HuH-7.5 (cell line): ENCODE measurements at regions not wholly inside any gene's neighbourhood (a gene's known extent, or its start where the extent isn't known, plus 50 kb on each side); places are given as distances from the start of the nearest gene placed in this dataset.

ENCODE experiments used
- DNase-seq: peaks from one replicate; pipeline ENCODE4 v3.0.0; 2011; ENCODE audit warnings: low spot score

DNA sequence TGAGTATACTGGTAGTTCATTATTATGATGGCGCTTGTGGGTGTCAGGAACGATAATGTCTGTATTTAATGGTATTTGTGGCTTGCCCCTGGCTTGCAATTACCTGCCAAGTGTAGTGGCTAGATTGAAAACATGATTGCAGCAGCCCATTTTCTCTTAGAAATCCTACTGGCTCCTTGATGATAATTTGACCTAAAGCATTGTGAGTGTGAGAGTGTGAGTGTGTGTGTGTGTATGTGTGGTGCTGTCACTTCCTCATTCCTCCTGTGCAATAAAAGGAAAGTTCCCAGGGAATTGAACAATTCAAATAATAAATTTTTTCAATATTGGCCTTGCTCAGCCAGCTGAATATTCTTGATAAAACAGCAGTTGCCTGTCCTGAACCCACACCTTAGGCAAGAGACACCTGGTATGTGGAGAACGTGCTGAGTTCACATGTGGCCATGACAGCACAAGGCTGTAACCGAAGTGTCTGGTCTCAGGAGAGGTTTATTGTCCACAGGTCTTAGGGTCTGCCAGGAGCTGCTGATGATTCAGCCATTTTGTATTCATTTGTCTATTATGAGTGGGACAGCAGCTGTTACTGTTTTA is 193.3 kb downstream of the CD47 start:
- DNase-seq: no peak

DNA sequence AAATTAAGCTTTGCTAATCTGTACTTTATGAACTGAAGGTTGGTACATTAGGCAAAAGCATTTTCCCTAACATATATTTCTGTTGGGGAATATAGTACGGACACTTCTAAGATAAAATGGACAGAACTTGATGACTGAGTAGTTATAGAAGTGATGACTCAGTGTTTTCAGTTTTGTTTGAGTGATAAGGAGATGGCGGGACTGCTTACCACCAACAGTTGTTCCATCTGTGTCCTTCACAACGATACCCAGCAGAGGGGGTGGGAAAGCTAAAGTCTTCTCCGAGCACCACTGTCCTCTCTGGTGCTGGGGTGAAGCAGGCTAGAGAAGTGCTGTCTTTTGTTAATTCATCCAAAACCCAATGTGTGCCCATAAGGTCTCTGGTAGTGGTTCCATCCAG is 195.8 kb downstream of the CD47 start:
- no peak for DNase-seq

DNA sequence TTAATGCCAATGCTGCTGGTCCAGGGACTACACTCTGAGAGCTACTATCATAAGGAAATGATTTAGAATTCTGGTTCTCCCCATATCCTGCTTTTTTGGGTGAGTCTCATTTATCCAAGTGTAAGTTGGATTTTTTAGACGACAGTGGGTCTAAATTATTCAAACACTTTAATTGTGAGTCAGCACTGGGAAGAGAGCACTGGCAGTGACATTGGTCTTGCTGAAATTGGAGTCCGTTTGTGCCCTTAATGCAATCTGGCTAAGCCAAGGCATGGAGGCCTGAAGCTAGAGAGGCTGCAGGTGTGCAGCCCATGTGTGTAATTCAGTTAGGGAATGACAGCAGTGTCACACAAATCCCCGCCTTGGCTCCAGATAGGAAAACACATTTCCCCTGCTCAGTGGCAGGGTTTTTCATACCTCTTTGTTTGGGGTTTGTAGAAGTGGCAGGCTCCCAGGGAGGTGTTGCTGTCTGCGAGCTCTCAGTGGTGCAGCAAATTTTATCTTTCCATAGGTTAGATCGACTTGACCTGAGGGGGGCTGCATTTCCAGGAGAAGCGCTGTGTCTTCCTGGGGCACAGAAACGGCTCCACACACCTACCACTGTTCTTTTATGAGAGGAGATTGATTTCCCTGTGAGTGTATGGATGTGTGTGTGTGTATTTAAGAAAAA is 197.7 kb downstream of the CD47 start:
- DNase-seq: no peak

DNA sequence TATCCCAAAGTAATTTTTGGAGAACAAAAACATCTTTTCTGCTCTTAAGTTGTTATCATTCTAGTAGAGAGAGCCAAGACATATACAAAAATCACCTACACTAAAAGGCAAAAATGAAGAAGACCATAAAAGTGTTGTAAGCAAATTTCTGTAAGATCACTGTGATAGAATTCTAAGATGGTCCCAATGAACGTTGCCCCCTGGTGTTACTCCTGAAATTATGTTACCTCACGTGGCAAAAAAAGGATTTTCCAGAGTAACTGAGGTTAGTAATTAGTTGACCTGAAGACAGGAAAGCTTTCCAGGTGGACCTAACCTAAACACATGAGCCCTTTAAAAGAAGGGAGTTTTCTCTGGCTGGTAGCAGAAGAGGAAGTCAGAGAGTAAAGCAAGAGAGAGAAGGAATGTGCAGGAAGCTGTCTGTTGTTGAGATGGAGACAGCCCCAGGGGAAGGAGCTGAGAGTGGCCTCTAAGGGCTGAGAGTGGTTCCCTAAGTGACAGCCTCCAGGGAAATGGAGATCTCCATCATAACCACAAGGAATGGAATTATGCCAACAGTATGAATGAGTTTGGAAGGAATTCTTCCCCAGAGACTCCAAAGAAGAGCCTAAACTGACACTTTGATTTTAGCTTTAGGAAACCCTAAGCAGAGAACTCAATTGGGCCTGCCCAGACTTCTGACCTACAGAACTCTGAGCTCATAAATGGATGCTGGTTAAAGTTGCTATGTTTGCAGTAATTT is 205.9 kb downstream of the CD47 start:
- no peak for DNase-seq

DNA sequence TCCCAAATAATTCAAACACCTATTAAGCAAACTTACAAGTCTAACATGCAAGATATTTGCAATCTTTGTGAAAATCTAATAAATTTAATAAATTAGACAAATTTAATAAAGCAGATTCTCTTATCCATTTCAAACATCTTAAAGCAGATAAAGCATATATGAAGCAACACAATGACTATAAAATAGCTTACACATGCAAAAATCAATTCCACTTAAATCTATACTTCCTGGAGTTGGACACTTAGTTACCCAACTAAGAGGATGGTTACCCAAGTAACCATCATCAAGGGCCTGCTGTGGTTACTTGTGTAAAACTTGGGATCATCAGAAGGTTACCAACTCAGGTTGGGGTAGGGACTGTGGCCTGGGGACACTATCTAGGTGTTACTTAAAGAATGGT is 206.8 kb downstream of the CD47 start:
- no peak for DNase-seq

DNA sequence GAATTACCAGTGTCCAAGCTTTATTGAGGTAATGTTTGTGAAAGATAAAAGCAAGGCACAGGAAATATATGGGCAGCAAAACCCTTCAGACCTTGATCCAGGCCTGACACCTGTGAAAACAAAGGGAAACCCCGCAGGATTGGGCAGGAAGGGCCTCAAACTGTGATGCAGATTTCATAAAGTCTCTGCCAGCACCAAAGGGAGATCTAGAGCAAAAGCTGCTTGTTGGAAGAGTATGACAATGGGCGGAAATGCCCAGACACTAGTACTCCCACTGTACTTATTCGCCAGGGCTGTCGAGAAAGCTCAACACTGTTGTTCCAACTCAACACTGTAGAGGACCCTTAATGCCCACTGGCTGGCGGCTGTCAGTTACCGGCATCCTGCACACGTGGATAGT is 207.9 kb downstream of the CD47 start:
- no peak for DNase-seq

DNA sequence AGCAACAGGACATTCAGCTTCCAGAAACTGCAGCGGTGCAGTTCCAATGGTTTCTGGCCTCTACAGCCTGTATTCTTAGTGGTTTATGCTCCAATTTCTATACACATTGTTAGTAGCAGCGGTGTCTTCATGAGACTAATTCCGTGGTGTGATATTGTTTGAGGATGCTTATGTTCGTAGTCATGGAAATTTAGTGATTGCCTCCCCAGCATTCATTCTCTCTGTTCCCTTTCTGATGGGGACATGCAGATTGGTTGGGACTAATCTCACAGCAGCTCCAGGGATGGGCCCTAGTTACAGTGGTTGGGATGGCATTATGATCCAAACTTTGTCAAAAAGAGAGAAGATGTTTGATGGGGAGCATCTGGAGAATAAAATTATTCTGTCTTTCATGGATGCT is 208.6 kb downstream of the CD47 start:
- DNase-seq: no peak

DNA sequence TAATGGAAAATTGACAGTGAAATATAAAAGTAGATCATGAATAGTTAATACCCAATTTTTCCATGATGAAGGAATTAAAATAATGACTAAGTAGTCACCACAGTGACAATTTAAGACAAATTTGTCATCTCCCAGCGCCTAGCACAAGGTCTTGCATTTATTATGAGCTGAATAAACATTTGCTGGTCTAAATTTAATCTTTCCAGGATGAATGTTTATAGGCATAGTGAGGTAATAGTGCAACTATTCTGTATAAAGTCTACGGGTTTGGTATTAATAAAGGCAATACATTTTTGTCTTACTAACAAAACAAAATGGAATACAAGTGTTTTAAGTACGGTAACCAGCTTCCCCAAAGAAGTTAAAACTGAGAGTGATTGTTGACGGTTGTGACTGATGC is 209.3 kb downstream of the CD47 start:
- DNase-seq: no peak

DNA sequence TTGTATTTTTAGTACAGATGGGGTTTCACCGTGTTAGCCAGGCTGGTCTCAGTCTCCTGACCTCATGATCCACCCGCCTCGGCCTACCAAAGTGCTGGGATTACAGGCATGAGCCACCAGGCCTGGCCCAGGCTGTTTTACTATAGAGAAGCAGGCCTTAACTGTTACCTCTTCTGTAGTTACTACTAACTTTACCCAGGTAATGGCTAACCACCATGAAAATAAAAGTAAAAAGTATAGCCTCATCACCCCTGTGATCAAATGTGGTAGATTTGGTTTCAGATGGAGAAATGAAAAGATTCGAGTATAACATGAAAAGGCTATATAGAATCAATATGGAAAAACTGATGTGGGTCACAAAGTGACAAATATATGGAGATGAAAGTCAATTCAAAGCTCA is 210.1 kb downstream of the CD47 start:
- no peak for DNase-seq

DNA sequence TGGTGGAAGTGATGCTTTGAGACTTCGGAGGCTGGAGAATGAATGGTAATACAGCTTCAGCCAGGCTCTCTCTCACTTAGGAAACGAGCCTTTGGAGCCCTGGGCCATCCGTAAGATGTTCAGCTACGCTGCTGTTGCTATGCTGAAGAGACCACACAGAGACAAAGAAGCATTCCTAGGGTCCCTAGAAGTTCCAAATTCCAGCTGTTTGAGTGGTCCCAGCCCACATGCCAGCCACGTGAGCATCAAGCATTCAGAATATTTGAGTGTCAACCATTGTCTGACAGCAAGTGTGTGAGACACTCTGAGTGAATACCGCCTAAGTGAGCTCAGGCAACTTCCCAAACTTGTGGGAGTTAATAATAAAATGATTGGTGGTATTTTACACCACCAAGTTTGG is 212.9 kb downstream of the CD47 start:
- no peak for DNase-seq

DNA sequence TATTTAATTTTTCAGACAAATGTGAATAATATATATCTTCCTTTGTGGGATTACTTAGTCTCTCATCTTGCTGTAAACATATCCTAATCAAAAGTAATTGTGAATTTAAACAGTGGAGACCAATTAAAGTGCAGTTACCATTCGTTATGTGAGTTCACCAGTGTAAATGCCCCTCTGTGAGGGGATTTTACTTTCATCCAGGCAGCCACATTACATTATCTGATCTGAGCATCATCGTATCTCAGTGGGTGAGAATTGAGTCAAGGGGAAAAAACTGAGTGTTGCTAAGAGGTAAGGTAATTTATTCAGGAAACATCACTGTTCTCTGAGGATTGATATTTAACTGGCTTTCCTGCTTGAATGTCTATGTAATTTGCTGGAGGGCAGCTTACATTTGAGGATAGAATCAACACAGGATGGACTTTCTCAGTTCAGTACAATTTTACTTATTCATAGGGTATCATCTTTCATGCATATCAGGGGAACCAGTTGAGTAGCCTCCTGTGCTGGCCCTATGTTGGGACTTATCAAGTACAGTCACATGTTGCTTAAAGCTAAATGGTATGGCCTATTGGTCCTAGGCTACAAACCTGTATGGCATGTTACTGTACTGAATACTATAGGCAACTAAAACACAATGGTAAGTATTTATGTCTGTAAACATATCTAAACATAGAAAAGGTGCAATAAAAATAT is 219.7 kb downstream of the CD47 start:
- DNase-seq: no peak

DNA sequence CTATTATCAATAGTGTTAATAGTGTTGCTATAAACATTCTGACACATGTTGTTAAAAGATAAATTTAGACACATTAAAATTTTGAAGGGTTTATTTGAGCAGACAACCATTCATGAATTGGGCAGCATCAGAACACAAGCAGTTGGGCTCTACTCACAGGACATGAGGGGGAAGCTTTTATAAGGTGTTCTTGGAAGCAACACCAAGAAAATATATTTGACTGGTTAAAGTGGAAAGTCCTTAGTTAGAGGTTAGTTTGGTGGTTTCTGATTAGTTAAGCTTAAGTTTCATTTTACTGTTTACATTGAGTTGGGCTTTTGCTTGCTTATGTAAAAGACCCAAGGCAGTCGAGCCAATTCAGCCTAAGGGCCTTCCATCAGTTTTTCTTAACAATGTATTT is 220.7 kb downstream of the CD47 start:
- DNase-seq: no peak

DNA sequence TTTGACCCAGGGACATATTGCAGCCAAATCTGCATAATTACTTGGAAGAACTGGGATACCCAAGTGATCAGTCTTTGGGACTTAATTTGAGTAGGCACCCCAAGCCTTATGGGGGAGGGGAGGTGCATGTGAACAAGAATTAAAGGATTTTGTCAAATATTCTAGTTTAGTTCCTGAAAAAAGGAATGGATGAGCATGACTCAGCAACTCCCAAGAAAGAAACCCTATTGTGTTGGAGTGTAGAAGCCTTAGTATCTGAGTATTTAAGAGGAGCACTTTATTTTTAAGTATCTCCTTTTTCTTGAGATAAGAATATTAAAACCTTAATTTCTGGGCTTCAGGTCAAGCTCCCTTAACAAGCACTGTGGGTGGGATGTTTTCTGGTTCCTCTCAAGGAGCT is 222.4 kb downstream of the CD47 start:
- DNase-seq: no peak

DNA sequence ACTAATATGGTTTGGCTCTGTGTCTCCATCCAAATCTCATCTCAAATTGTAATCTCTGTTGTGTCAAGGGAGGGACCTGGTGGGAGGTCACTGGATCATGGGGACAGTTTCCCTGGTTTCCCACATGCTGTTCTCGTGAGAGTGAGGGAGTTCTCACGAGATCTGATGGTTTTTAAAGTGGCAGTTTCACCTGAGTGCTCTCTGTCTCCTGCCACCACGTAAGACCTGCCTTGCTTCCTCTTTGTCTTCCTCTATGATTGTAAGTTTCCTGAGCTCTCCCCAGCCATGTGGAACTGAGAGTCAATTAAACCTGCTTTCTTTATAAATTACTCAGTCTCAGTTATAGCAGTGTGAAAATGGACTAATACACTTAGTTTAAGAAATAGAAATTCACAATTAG is 228.9 kb downstream of the CD47 start:
- no peak for DNase-seq

DNA sequence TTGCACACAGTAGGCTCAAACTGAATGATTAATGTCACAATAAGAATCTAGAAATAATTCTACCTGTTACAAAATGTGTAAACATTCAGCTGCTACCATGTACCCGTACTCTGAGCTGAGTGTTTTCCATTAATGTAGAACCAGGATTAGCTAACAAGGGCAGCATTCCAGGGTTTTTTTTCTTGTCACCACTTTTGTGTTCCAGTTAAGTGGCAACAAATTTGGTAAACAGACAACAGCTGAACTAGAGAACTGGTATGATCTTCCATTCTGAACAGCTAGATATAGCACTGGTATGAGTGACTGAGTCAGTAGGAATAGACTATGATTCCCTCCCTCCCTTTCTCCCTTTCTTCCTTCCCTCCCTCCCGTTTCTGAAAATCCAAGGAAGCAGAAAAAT is 229.4 kb downstream of the CD47 start:
- no peak for DNase-seq
